ENCODE measurements at regions not wholly inside any gene's neighbourhood (a gene's known extent, or its start where the extent isn't known, plus 50 kb on each side); places are given as distances from the start of the nearest gene placed in this dataset.
A peak's percentile ranks its signal among the peaks of the same experiment; 100 is the strongest.
"Not testable (repeated sequence)": the region's sequence is repeated elsewhere in the genome, so short reads cannot be mapped to it uniquely, and the experiment has no call there.

DNA sequence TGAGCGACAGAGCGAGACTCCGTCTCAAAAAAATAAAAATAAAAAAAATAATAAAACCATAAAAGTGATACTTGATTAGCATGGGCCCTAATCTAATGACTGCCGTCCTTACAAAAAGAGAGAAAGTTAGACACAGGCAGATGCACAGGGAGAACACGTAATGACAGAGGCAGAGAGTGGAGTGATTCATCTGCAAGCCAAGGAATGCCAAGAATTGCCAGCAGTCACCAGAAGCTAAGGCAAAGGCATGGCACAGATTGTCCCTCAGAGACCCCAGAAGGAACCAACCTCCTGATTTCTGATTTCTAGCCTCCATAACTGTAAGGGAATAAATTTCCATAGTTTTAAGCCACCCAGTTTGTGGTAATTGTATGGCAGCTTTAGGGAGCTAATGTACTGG, 79.6 kb upstream of the FREM1 start:
- Histone ChIP-seq H3K9ac (ENCODE audit: low read length) (no peak overlapping the region), H3K9me3 (ENCODE audit: control insufficient read depth, low read length) (no peaks in the 10 kb centered on the region), H3K36me3 (ENCODE audit: control insufficient read depth, insufficient read depth, low read length, severe bottlenecking) (no peaks in the 10 kb centered on the region), H3K27me3 (replicated peaks; ENCODE audit: control insufficient read depth, insufficient read depth, low read length) (no peaks in the 10 kb centered on the region), H3K4me1 (ENCODE audit: control insufficient read depth, insufficient read depth, low read length) (peaks cover 21% of the 10 kb centered on the region), H3K4me3 (ENCODE audit: low read length) (no peak overlapping the region)
- DNase-seq (ENCODE audit: low read depth), result no peak

DNA sequence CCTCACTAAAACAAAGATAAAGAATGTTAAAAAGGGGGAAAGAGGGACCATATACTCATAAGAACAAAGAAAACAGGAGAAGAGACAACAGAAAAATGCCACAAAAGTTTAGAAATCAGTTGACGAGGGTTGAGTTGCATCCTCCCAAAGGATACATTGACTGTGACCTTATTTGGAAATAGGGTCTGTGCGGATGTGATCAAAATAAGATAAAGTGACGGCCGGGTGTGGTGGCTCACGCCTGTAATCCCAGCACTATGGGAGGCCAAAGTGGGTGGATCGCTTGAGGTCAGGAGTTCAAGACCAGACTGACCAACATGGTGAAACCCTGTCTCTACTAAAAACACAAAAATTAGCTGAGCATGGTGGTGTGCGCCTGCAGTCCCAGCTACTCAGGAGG, 79.1 kb upstream of the FREM1 start:
- not testable (repeated sequence) for H3K9me3 ChIP-seq (ENCODE audit: control insufficient read depth, low read length); H3K36me3 ChIP-seq (ENCODE audit: control insufficient read depth, insufficient read depth, low read length, severe bottlenecking); H3K4me3 ChIP-seq (ENCODE audit: low read length); H3K27me3 ChIP-seq (replicated peaks; ENCODE audit: control insufficient read depth, insufficient read depth, low read length); DNase-seq (ENCODE audit: low read depth); H3K9ac ChIP-seq (ENCODE audit: low read length)
- H3K4me1 ChIP-seq (ENCODE audit: control insufficient read depth, insufficient read depth, low read length), result peaks cover 19% of the 10 kb centered on the region

GRCh38 chr9:14987858-14988257, 77.6 kb upstream of the FREM1 start:
- H3K4me1 ChIP-seq (ENCODE audit: control insufficient read depth, insufficient read depth, low read length), result peaks cover 10% of the 10 kb centered on the region
- no peak overlapping the region for H3K9ac ChIP-seq (ENCODE audit: low read length)
- H3K9me3 ChIP-seq (ENCODE audit: control insufficient read depth, low read length), result no peaks in the 10 kb centered on the region
- no peak overlapping the region for H3K4me3 ChIP-seq (ENCODE audit: low read length)
- no peaks in the 10 kb centered on the region for H3K27me3 ChIP-seq (replicated peaks; ENCODE audit: control insufficient read depth, insufficient read depth, low read length)
- H3K36me3 ChIP-seq (ENCODE audit: control insufficient read depth, insufficient read depth, low read length, severe bottlenecking), result no peaks in the 10 kb centered on the region
- DNase-seq (ENCODE audit: low read depth), result no peak

GRCh38 chr9:14985419-14985818, 75.2 kb upstream of the FREM1 start:
- Histone ChIP-seq H3K36me3 (ENCODE audit: control insufficient read depth, insufficient read depth, low read length, severe bottlenecking) (no peaks in the 10 kb centered on the region), H3K4me1 (ENCODE audit: control insufficient read depth, insufficient read depth, low read length) (no peaks in the 10 kb centered on the region), H3K4me3 (ENCODE audit: low read length) (no peak overlapping the region), H3K9ac (ENCODE audit: low read length) (no peak overlapping the region), H3K9me3 (ENCODE audit: control insufficient read depth, low read length) (no peaks in the 10 kb centered on the region), H3K27me3 (replicated peaks; ENCODE audit: control insufficient read depth, insufficient read depth, low read length) (no peaks in the 10 kb centered on the region)
- DNase-seq (ENCODE audit: low read depth), result no peak

DNA sequence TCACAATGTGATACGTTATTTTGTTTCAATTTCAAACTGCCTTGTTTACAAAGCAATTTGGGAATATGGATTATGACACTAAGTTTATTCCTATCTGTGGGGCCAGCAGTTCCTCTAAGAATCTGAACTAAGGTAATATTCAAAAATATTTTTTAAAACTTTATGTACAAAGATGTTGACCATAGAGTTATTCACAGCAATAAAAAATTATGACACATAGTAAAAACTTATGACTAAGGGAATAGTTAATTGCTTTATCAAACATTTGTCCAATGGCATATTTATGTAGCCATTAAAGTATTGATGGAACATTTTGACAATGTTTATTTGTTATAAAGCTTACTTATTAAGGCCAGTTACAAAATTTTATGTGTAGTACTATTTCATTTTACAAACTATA, 73.4 kb upstream of the FREM1 start:
- Histone ChIP-seq H3K4me3 (ENCODE audit: low read length) (no peak overlapping the region), H3K36me3 (ENCODE audit: control insufficient read depth, insufficient read depth, low read length, severe bottlenecking) (no peaks in the 10 kb centered on the region)
- no peak for DNase-seq (ENCODE audit: low read depth)

DNA sequence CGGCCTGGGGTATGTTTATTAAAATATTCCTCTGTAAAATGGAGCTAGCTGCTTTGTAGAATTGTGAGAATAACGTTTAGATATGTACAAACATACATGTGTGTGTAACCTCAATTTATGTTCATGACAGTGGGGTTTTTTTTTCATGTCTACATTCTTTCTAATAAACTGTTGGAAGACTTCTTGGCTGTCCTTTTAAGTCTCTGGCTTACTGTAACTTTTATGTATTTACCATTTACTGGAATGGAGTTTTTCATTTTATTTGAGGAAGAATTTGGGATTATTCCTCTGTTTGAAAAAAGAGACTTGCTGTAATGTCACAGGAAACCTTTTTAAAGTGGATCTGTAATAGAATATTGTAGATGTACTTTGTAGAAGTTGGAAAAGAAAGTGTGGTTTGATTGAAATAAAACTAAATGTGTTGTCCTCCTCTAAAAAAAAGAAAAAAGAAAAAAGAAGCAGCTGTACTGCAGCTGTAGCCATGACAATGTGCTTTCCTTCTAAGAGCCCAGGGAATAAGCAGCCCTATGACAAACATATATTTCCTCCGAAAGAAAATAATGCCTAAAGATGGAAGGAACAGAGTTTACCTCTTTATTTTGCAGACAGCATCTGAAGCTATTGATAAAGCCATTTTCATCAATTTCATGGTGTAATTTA, 71.2 kb upstream of the FREM1 start:
- H3K4me3 ChIP-seq (ENCODE audit: low read length), result no peak overlapping the region
- DNase-seq (ENCODE audit: low read depth), result no peak
- H3K36me3 ChIP-seq (ENCODE audit: control insufficient read depth, insufficient read depth, low read length, severe bottlenecking), result no peaks in the 10 kb centered on the region
- no peak overlapping the region for H3K9ac ChIP-seq (ENCODE audit: low read length)
- H3K4me1 ChIP-seq (ENCODE audit: control insufficient read depth, insufficient read depth, low read length), result no peaks in the 10 kb centered on the region
- H3K27me3 ChIP-seq (replicated peaks; ENCODE audit: control insufficient read depth, insufficient read depth, low read length), result no peaks in the 10 kb centered on the region
- H3K9me3 ChIP-seq (ENCODE audit: control insufficient read depth, low read length), result no peaks in the 10 kb centered on the region

More for the DNA sequence above, 73.4 kb upstream of the FREM1 start:
- no peak overlapping the region for H3K9ac ChIP-seq (ENCODE audit: low read length)
- H3K9me3 ChIP-seq (ENCODE audit: control insufficient read depth, low read length), result no peaks in the 10 kb centered on the region
- H3K27me3 ChIP-seq (replicated peaks; ENCODE audit: control insufficient read depth, insufficient read depth, low read length), result no peaks in the 10 kb centered on the region
- H3K4me1 ChIP-seq (ENCODE audit: control insufficient read depth, insufficient read depth, low read length), result no peaks in the 10 kb centered on the region

- no peaks in the 10 kb centered on the region for H3K4me1 ChIP-seq (ENCODE audit: control insufficient read depth, insufficient read depth, low read length)
- no peak overlapping the region for H3K9ac ChIP-seq (ENCODE audit: low read length)
- no peaks in the 10 kb centered on the region for H3K36me3 ChIP-seq (ENCODE audit: control insufficient read depth, insufficient read depth, low read length, severe bottlenecking)
- no peak overlapping the region for H3K4me3 ChIP-seq (ENCODE audit: low read length)
- H3K9me3 ChIP-seq (ENCODE audit: control insufficient read depth, low read length), result no peaks in the 10 kb centered on the region
- DNase-seq (ENCODE audit: low read depth), result no peak
- H3K27me3 ChIP-seq (replicated peaks; ENCODE audit: control insufficient read depth, insufficient read depth, low read length), result no peaks in the 10 kb centered on the region
Observed at GRCh38 chr9:14978022-14979000, 68.1 kb upstream of the FREM1 start.

GRCh38 chr9:14967450-14968321, 57.5 kb upstream of the FREM1 start:
- no peak for DNase-seq (ENCODE audit: low read depth)
- Histone ChIP-seq H3K36me3 (ENCODE audit: control insufficient read depth, insufficient read depth, low read length, severe bottlenecking) (no peaks in the 10 kb centered on the region), H3K9me3 (ENCODE audit: control insufficient read depth, low read length) (no peaks in the 10 kb centered on the region), H3K4me3 (ENCODE audit: low read length) (no peak overlapping the region), H3K9ac (ENCODE audit: low read length) (no peak overlapping the region), H3K27me3 (replicated peaks; ENCODE audit: control insufficient read depth, insufficient read depth, low read length) (no peaks in the 10 kb centered on the region), H3K4me1 (ENCODE audit: control insufficient read depth, insufficient read depth, low read length) (peaks cover 3% of the 10 kb centered on the region)

DNA sequence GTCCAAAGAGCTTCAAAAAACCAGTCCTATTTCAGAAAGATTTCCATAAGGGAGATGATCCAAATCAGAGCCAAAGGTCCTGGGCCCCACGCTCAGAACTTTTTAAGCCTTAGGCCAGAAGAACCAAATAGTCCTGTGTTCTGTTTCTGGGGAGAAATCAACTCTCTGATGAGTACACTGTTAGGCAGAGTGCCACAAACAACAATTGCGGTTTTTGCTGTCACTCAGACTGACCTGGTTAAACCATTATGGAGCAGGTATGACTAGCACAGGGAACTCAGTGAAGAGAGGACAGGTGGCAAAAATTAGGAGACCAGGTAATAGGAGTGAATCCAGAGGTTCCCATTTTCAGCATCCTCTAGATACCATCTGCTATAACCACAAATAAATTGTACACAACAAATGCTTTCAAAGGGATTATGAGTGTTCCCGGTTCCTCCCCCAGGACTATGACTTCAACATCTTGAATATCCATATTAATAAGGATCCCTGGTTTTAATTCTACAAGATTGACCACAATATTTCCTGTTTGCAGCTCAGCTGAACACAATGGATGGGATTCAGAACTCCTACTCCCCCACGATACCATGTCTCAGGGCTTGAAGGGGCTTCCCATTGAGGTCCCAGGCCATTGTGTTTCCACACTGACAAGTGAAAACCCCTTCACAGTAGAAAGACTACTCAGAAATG, 52.1 kb upstream of the FREM1 start:
- Histone ChIP-seq H3K4me3 (ENCODE audit: low read length) (no peak overlapping the region), H3K36me3 (ENCODE audit: control insufficient read depth, insufficient read depth, low read length, severe bottlenecking) (no peaks in the 10 kb centered on the region), H3K9me3 (ENCODE audit: control insufficient read depth, low read length) (no peaks in the 10 kb centered on the region), H3K27me3 (replicated peaks; ENCODE audit: control insufficient read depth, insufficient read depth, low read length) (no peaks in the 10 kb centered on the region), H3K4me1 (ENCODE audit: control insufficient read depth, insufficient read depth, low read length) (peaks cover 14% of the 10 kb centered on the region), H3K9ac (ENCODE audit: low read length) (peak overlapping the region; percentile 29)
- peak; percentile 3 for DNase-seq (ENCODE audit: low read depth)

- Histone ChIP-seq H3K4me1 (ENCODE audit: control insufficient read depth, insufficient read depth, low read length) (peaks cover 14% of the 10 kb centered on the region), H3K9me3 (ENCODE audit: control insufficient read depth, low read length) (no peaks in the 10 kb centered on the region), H3K36me3 (ENCODE audit: control insufficient read depth, insufficient read depth, low read length, severe bottlenecking) (no peaks in the 10 kb centered on the region), H3K4me3 (ENCODE audit: low read length) (no peak overlapping the region), H3K9ac (ENCODE audit: low read length) (peak overlapping the region; percentile 29), H3K27me3 (replicated peaks; ENCODE audit: control insufficient read depth, insufficient read depth, low read length) (no peaks in the 10 kb centered on the region)
- no peak for DNase-seq (ENCODE audit: low read depth)
Observed at GRCh38 chr9:14961372-14962068, 51.3 kb upstream of the FREM1 start.

Data from adipocyte (in vitro differentiated cells).